Superior temporal gyrus (tissue), 1 donor: ENCODE measurements at regions not wholly inside any gene's neighbourhood (a gene's known extent, or its start where the extent isn't known, plus 50 kb on each side); places are given as distances from the start of the nearest gene placed in this dataset.
"Not testable (repeated sequence)": the region's sequence is repeated elsewhere in the genome, so short reads cannot be mapped to it uniquely, and the experiment has no call there.

Experiments
- DNase-seq: peaks from one replicate; pipeline ENCODE4 v3.0.0-alpha.2; 2016; ENCODE audit errors: extremely low spot score

GRCh38 chr12:131340616-131341210 is 370.2 kb upstream of the SFSWAP start:
- DNase-seq = no peak

DNA sequence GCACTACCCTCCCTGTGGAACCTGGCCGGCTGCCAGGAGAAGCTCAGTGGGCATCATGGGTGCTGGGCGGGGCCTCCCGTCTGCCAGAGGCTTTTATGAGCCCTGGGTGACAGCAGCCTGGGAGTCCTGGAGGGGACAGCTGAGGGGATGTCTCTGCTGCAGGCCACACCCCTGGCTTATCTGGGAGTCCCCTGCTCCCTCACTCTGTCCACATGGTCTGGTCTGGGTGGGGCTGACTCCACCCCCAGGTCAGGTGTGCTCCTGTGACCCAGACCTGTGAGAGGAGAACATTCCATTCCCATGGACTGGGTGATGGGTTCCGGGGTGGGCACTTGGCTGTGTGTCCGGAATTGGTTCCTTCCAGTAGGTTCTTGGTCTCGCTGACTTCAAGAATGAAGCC is 369.3 kb upstream of the SFSWAP start:
- DNase-seq = not testable (repeated sequence)

DNA sequence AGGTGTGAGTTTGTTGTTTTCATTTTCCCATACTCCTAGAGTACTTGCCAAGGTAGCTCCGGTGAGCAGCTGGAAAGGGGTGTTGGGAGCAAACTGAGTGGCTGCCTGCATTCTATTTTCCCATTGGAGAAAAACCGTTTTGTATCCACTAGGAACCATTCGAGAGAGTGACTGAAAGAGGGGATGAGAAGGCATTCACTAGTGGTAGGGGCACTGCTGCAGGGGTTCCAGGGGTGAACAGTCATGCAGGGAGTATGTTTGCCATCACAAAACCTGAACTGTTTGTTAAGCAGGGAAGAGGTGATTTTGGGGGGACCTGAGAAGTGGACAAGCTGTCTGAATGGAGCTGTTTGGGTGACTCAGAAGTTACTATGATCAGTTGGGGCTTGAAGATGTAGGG is 367.5 kb upstream of the SFSWAP start:
- not testable (repeated sequence) for DNase-seq

GRCh38 chr12:131344715-131345520 is 366.0 kb upstream of the SFSWAP start:
- not testable (repeated sequence) for DNase-seq

DNA sequence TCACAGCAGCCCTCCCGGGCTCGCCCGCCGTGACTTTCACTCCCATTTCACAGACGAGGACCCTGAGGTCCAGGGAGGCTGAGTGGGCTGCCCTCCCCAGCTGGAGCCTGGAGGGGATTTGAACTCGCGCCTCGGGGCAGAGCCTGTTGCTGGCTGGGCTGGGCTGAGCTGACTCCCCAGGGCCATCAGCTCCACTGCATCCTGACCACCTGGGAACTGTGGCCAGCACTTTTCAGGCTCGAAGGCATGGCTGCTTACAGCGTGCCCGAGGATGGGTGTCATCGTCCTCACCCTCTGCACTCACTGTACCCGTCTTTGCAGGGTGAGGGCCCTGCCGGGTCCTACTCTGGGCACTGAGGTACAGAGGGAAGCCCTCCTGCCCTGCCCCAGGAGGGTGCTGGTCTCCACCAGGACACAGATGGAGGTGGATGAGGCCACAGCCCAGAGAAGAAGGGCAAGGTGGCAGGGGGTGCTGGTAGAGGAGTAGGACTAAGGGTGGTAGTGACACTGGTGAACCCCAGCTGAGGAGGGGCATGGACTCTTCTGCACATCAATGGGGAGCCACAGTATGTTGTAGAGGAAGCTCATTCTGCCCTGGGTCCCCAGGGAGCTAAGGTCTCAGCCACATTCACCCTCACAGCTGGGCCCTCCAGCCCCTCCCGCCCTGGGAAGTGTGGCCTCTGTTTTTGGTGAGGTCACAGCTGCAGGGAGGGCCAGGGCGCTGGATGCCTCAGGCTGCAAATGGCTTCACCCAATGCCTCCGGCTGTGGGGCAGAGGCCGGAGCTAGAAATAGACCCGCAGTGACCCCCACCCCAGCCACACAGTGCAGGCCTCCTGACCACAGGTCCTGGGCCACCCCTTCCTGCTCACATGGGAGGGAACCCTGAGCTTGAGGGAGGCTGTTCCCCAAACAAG is 365.1 kb upstream of the SFSWAP start:
- DNase-seq = no peak

DNA sequence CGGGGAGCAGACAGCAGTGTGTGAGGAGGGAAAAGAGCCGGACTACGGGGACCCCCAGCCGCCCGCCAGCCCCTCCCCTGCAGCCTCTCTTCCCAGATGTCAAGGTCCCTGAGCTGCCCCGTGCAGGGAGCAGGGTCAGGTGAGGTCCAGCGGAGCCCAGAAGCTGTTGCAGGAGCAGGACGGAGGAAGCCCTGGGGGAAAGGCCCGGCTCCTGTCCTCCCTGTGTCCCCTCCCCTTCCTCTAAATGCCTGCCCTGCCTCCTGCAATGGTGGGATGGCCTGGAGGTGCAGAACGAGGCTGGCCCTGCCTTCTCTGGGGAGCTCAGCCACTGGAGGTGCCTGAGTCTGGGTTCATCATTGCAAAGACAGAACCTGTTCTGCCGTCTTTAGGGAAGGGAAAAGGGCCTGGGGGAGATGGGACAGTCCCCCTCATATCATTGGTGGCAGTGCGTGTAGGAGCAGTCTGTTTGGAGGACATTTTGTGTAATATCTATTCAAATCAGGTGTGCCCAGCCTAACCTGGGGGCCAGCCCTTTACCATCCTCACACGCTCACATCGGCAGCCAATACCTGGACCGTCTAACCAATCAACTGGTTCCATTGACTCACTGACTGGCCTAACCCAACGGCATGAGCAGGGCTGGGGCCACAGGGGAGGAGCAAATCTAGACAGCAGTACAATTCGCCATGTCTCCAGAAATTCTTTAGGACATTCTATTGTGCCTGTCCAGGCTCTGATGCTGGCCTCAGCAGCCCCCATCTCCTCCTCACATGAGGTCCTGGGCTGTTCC is 364.1 kb upstream of the SFSWAP start:
- no peak for DNase-seq

- DNase-seq = no peak
These were observed 363.6 kb upstream of the SFSWAP start for GRCh38 chr12:131347345-131347714.

DNA sequence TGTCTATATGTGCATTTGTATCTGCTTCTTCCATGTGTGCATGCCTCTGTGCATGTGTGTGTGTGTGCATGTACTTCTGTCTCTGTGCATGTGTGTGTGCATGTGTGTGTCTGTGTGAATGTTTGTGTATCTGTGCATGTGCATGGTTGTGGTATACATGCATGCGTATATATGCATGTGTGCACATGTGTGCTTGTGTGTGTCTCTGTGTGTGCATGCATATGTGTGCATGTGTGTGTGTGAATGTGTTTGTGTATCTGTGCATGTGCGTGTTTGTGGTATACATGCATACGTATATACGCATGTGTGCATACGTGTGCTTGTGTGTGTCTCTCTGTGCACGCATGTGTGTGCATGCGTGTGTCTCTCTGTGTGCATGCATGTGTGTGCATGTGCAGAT is 363.2 kb upstream of the SFSWAP start:
- no peak for DNase-seq

DNA sequence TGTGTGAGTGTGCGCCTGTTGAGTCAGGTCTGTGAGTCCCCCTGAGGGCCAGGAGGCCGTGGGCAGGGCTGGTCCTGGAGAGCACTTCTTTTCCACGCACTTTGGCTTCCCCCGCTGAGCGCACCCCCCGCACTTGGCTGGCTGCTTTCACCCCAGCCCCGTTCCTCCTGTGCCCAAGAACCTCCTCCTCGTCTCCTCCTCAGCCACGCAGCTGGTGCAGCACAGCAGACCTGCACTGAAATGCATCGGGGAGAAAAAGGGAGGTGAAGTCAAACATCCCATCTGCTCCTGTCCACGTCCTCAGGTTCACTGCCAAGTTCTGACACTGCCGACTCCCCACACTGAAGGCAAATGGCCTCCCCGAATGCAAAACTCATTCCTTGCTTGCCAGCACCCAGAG is 362.7 kb upstream of the SFSWAP start:
- DNase-seq = peak; percentile 25

- DNase-seq = peak; percentile 24
These were observed 362.2 kb upstream of the SFSWAP start for GRCh38 chr12:131348646-131349045.

DNA sequence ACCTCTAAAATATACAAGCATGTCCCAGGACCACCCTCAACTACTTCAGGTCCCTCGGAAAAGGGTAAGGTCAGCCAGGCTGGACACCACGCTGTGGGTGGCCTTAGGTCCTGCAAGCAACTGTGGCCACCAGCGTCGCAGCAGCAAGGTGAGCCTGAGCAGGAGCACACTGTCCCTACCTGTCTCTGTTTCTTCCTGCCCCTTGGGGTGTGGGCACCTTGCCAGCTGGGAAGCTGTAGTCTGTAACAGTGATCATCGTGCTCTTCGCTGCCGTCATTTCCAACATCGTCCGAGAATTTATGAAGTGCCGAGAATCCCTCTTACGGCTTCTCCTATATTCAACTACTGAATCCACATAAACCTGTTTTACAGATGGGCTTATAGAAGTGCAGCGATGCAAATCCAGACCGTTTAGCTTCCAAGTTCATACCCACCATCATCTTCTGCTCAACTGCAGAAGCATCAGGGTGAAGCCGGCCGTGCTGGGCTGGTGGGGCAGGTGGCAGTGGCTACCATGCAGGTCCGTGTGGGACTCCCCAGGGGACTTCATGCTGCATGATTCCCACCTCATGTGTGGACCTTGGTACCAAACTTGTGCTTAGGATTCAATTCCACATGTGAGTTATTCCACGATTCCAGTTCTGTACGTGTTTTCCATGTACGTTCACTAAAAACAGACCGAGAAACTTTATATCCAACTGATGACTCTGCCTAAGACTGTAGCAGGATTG is 361.3 kb upstream of the SFSWAP start:
- DNase-seq = no peak

DNA sequence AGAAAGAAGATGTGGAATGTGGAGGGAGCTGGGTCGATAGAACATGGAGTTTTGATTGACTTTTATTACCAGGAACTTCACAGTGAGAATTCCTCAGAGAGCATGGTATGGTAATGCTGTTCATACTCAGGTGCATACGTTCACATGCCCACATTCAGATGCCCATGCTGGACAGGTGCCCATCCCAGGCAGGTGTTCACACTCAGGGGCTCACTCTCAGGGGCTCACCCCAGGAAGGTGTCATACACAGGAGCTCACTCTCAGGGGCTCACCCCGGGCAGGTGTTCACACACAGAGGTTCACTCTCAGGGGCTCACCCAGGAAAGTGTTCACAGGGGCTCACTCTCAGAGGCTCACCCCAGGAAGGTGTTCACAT is 360.0 kb upstream of the SFSWAP start:
- DNase-seq = no peak

DNA sequence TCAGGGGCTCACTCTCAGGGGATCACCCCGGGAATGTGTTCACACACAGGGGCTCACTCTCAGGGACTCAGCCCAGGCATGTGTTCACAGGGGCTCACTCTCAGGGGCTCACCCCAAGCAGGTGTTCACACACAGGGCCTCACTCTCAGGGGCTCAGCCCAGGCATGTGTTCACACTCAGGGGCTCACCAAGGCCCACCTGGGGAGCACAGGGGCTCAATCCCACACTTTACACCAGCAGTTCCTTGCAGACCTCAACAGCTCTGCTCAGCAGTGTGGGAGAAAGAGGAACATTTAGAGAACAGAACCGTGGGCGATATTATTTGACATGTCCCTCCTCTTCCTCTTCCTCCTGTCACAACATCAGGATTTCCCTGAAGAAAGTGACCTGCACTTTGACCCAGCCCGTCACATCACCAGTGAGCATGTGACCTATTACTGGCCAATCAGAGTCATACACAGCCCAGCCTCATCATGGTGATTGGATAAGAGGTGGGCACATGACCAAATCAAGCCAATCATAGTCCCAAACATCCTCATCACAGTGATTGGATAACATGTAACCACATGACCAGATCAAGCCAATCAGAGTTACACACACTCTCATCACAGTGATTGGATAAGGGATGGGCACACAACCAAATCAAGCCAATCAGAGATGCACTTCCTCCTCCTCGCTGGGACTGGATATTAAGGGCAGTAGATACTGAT is 359.4 kb upstream of the SFSWAP start:
- DNase-seq = no peak

DNA sequence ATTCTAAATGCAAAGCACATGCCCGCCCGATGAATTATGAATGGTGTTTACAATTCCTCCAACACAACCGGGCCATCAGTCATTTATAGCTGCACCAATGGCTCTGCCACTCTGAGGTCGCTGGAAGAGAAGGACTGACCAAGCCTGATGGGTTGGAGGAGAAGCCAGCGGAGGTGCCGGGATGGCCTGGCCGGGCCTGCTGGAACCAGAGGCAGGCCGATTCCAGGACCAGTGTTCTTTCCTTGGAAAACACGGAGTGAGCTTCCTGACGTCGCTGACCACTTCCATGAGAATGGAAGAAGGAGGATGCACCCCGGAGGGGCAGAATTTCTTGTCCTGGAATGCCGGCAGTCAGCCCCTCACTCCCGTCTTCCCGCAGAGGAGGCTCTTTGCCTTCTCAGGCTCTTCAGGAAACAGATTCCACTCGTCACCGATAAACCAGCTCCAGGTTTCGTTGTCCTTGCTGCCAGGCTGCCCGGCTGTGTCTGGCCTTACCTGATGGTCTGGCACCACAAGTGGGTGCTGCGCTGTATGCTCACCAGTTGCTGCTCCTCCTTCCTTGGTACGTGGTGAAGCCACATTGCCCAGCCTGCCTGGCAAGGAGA is 358.5 kb upstream of the SFSWAP start:
- DNase-seq = no peak

DNA sequence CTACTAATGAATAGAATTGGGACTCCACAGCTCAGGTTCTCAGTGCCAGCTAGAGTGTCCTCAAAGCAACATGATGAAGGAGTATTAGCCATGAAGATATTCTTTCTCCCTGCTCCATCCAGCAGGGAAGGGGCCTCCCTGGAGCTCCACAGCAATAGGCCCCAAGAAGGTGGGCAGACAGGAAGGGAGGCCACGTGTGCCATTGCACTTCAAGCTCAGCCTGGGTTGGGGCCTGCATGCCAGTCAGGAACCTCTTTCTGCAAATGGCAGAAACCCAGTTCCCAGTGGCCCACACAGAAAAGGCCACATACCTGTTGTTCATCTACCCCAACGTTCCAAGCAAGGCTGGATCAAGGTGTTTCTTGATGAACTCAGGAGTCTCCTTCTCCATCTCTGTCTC is 357.5 kb upstream of the SFSWAP start:
- no peak for DNase-seq

GRCh38 chr12:131353826-131354225 is 357.1 kb upstream of the SFSWAP start:
- DNase-seq = no peak

DNA sequence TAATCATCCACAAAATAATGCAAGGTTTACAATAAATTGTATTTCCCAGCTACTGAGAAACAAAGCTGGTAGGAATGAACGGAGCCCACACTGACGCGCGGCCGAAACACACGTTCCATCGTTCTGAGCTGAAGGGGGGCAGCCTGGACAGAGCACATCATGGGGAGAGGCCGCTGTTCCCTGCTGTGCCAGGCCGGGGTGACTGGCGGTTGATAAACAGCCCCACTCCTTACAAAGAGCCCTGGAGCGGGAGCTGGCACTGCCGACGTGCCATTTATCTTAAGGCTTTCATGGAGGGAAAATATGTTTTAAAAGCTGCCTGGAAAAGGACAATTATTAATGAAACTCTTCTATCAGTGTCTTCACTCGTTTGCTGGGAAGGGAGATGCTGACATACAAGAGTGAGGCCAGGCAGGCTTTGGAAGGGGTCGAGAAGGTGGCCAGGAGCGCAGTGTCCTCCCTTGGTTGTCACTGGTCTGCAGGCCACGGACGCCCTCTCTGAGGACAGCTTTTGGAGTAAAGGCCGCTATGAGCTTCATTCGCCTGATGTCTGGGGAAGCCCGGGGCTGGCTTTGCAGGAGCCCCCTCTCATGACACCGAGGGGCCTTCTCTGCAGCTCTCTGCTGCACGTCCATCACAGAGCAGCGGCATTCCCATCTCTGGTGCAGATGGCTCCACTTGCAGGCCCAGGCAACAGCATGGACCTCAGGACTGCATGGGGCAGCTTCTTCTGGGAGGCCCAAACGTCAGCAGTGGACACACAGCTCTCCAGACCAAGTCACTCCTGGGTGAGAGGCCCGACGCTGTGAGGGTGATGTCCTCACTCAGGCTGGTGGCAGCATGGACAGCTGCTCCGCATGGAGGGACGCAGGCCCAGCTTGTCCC is 355.3 kb upstream of the SFSWAP start:
- DNase-seq = no peak

DNA sequence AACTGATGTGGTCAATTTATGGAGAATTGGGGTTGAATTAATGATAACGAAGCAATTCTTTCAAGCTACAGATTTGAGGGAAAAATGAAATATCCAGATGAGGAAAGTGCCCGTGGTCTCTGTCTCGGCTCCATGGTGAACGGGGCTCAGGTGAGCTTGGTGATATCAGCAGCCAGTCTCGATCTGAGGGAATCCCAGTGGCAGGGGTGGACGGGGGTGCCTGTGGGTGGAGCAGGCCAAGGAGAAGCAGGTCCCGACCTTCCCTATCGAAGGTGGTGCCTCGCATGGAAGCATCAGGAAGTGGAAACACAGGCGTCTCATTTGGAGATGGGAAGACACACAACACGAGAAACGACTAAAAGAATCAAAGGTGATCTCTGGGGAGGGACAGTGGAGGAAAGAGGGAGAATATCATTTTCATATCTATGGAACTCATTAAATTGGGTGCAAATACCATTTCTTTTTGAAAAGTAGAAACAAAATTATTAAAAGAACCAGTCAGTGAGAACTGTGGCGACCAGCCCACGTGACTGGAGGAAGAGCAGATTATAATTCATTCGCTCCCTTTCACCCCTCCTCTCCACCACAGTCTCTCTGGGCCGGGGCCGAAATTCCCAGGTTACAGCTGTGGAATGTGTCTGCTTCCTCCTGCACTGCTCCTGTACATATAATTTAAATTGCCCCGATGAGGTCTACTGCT is 354.3 kb upstream of the SFSWAP start:
- DNase-seq = no peak
